HL-60 (cell line): ENCODE measurements at regions not wholly inside any gene's neighbourhood (a gene's known extent, or its start where the extent isn't known, plus 50 kb on each side); places are given as distances from the start of the nearest gene placed in this dataset.
A peak's percentile ranks its signal among the peaks of the same experiment; 100 is the strongest.
"Not testable (repeated sequence)": the region's sequence is repeated elsewhere in the genome, so short reads cannot be mapped to it uniquely, and the experiment has no call there.

Source experiments
- DNase-seq, 2 experiments: peaks; one replicate each; pipeline ENCODE4 v3.0.0-alpha.2; 2010 to 2020; ENCODE audit warnings: low read depth in 1 of 2, low spot score in 1 of 2
- H3K27ac ChIP-seq: fragments of 250-450 bp; sonication (Bioruptor Pico); replicated peaks from 2 replicates; pipeline ENCODE4 v1.5.1; 2020; ENCODE audit warnings: mild to moderate bottlenecking, moderate library complexity
- H3K27me3 ChIP-seq: fragments of 250-450 bp; sonication (Bioruptor Pico); 2 replicates; pipeline ENCODE4 v1.5.1; 2021; ENCODE audit warnings: mild to moderate bottlenecking, moderate library complexity; ENCODE audit not compliant: insufficient read depth, poor library complexity, severe bottlenecking
- H3K4me3 ChIP-seq: replicated peaks from 2 replicates; pipeline ENCODE4 v1.5.1; 2011; ENCODE audit warnings: mild to moderate bottlenecking, control low read depth, low read length; ENCODE audit not compliant: insufficient read depth

- H3K27me3 ChIP-seq, DNase-seq, H3K4me3 ChIP-seq, H3K27ac ChIP-seq: not testable (repeated sequence)
These were observed 5381.9 kb upstream of the TPTE start for GRCh38 chr21:5139528-5139927.

GRCh38 chr21:5143011-5143410, 5378.4 kb upstream of the TPTE start:
- not testable (repeated sequence) for H3K27ac ChIP-seq, DNase-seq, H3K27me3 ChIP-seq, H3K4me3 ChIP-seq

GRCh38 chr21:5144731-5145130, 5376.7 kb upstream of the TPTE start:
- not testable (repeated sequence) for H3K4me3 ChIP-seq, DNase-seq, H3K27me3 ChIP-seq, H3K27ac ChIP-seq

- H3K27ac ChIP-seq, H3K27me3 ChIP-seq, H3K4me3 ChIP-seq: not testable (repeated sequence)
- peak in 1 of 2 experiments; percentile 25 for DNase-seq
These were observed 5373.7 kb upstream of the TPTE start for GRCh38 chr21:5147685-5148084.

- H3K27ac ChIP-seq, H3K27me3 ChIP-seq, DNase-seq, H3K4me3 ChIP-seq: not testable (repeated sequence)
These were observed 5372.2 kb upstream of the TPTE start for GRCh38 chr21:5149222-5149621.

- not testable (repeated sequence) for DNase-seq, H3K27ac ChIP-seq, H3K27me3 ChIP-seq
- peak overlapping the region; percentile 39 for H3K4me3 ChIP-seq
These were observed 5367.3 kb upstream of the TPTE start for GRCh38 chr21:5153842-5154640.

- H3K27me3 ChIP-seq, H3K4me3 ChIP-seq, H3K27ac ChIP-seq: not testable (repeated sequence)
- DNase-seq, result peak; percentile 56 to 85
These were observed 5366.8 kb upstream of the TPTE start for GRCh38 chr21:5154641-5154982.

- DNase-seq, H3K4me3 ChIP-seq, H3K27ac ChIP-seq, H3K27me3 ChIP-seq: not testable (repeated sequence)
These were observed 5358.4 kb upstream of the TPTE start for GRCh38 chr21:5162693-5163574.

GRCh38 chr21:5165829-5166228, 5355.6 kb upstream of the TPTE start:
- not testable (repeated sequence) for H3K27me3 ChIP-seq, H3K4me3 ChIP-seq, DNase-seq, H3K27ac ChIP-seq
